NCI-H82 treated with DMSO at 0.1 percent for 48 hours (cell line): ENCODE measurements at regions not wholly inside any gene's neighbourhood (a gene's known extent, or its start where the extent isn't known, plus 50 kb on each side); places are given as distances from the start of the nearest gene placed in this dataset.

ENCODE experiments used
- DNase-seq: peaks from one replicate; lab custom pipeline; 2025; ENCODE audit not compliant: unreplicated experiment; lab: John Stamatoyannopoulos, UW

GRCh38 chr4:152236519-152237056 lies 299.3 kb downstream of the FBXW7 start:
- DNase-seq, result no peak

DNA sequence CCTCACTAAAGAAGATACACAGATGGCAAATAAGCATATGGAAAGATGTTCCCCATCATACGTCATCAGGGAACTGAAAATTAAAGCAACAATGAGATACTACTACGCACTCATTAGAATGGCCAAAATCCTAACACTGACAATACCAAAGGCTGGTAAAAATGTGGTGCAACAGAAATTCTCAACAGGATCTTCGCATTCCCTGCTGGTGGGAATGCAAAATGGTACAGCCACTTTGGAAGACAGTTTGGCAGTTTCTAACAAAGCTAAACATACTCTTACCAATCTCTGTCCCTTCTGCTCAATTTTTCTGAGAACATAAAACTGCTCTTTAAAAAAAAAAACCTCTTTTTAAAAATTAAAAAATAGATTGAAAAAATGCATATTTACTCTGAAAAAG lies 300.2 kb downstream of the FBXW7 start:
- no peak for DNase-seq

DNA sequence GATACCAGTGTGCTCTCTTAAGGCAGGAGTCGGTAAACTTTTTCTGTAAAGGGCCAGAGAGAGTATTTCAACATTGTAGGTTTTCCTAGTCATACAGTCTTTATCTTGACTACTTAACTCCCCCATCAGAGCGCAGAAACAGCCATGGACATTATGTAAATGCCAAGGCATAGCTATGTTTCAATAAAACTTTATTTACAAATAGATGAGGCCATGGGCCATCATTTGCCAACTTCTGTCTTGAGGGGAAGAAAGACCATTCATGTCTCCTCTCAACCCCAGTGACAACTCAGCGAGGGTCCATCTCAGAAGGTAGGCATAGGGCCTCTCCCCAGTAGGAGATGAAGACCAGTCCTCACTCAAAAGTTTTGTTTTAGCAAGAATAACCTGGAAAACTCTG lies 301.3 kb downstream of the FBXW7 start:
- DNase-seq, result no peak

- no peak for DNase-seq
Measured at GRCh38 chr4:152232271-152232670, 303.6 kb downstream of the FBXW7 start.

DNA sequence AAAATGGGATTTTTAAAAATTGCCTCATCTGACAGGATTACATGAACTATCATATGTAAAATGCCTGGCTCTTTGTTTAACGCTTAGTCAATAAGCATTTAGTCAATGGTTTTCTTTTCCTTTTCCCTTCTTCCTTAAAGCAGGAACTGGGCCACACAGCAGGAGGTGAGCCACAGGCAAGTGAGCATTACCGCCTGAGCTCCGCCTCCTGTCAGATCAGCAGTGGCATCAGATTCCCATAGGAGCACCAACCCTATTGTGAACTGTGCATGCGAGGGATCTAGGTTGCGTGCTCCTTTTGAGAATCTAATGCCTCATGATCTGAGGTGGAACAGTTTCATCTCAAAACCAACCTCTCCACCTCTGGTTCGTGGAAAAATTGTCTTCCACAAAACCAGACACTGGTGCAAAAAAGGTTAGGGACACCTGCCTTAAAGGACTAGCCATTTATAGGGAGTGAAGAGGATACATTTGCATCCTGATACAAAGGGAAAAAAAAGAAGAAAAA lies 306.1 kb downstream of the FBXW7 start:
- no peak for DNase-seq

- DNase-seq, result no peak
Measured at GRCh38 chr4:152225680-152226079, 310.2 kb downstream of the FBXW7 start.

DNA sequence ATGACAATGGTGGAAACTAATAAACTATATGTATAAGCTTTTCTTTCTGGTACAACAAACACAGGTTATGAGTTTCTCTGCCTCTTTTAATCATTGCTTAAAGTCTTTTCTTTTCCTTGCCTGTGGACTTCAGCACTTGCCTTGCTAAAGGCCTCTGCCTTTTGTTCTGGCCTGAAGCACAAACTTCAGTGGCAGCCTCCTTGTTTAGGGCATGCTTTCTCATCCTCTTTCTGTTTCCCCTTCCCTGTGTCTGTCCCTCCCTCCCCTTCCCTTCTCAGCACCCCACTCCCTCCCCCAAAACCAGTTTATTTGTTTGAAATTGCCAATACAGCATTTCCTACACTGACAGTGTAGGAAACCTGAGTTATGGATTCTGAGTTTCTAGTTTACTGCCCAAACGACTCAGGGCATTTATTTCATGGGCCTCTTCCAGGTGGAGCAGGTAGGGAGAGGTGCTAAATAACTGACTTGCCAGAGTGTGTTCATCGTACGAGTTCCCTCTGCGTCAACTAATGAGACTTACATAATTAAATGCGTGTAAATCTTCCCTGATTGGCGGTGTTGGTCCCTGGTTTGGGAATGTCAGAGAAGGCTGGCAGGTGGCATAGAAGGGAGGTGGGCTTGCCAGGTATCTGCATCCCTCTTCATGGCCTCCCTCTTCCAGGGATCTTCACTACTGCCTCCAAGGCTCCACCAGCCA lies 311.0 kb downstream of the FBXW7 start:
- DNase-seq, result no peak

GRCh38 chr4:152224223-152224622 lies 311.7 kb downstream of the FBXW7 start:
- DNase-seq, result no peak

DNA sequence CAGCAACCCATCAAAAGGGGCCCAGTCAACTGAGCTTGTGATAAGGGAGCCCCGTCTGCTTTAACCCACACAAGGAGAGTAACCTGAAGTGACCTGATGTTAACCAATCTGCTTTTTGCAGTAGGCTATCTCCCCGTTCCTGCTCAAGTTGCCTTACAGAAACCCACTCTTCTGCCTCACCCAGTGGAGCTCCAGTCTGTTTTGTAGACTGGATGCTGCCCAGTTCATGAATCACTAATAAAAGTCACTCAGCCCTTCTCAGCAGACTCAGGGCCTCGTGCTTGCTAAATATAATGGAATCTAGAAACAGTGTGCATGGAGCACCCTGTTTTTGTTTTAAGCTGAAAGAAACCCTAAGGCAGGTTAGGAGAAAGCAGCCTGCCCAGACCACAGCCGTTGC lies 312.3 kb downstream of the FBXW7 start:
- no peak for DNase-seq

DNA sequence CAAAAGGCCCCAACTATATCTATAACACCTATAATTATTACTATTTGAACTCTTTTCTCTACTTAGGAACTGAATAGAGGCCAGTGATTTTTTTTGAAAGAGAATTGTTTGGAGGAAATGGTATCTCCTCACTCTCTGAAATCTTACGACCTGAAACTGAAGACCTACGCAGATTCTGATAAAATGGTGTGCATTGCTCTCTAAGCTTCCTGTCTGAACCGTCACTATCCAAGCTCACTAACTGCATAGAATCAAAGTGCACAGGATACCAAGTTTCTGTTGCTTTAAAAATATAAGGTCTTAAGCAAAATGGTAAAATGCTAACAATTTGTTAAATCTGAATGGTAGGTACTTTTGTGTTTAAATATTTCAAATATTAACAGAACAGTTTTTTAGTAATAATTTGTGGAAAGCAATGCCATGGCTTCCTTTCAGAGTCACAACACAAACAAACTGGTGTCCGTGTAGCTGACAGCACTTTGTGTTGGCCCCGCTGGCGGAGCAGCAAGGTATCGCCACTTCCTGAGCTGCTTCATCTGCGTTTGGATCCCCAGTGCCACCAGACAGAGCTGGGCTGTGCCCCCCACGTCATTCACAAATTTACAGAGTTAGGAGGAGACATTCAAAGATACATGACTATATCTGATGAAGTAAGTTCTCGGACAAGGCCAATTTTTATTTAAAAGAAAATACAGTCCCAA lies 313.9 kb downstream of the FBXW7 start:
- DNase-seq, result no peak

- DNase-seq, result no peak
Measured at GRCh38 chr4:152220201-152220666, 315.7 kb downstream of the FBXW7 start.

- DNase-seq, result no peak
Measured at GRCh38 chr4:152218576-152218975, 317.3 kb downstream of the FBXW7 start.

GRCh38 chr4:152217896-152218295 lies 318.0 kb downstream of the FBXW7 start:
- no peak for DNase-seq

- no peak for DNase-seq
Measured at GRCh38 chr4:152211936-152212653, 323.8 kb downstream of the FBXW7 start.

GRCh38 chr4:152209772-152210493 lies 326.0 kb downstream of the FBXW7 start:
- DNase-seq, result no peak

GRCh38 chr4:152207378-152207720 lies 328.5 kb downstream of the FBXW7 start:
- no peak for DNase-seq

- no peak for DNase-seq
Measured at GRCh38 chr4:152206646-152207377, 329.1 kb downstream of the FBXW7 start.

- no peak for DNase-seq
Measured at GRCh38 chr4:152206185-152206584, 329.7 kb downstream of the FBXW7 start.

DNA sequence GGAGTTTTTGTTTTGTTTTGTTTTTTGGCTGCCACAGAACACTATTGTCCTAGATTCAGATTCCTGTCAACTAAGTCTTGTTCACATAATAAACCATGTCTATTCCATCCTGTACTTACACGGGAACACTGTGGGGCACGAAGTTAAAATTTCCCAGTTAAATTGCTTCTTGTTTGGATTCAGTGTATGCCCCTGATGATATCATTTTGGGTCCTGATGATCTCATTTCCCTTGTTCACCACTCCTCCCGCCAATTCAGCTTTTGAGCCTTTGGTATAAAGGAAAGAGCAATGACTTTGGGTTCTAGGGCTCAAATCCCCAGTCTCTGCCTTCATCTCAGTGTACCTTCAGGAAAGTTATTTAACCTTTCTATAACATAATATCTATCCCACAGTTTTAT lies 333.5 kb downstream of the FBXW7 start:
- no peak for DNase-seq
